ENCODE measurements at regions not wholly inside any gene's neighbourhood (a gene's known extent, or its start where the extent isn't known, plus 50 kb on each side); places are given as distances from the start of the nearest gene placed in this dataset.

- H3K4me3 ChIP-seq (ENCODE audit: low read length) = no peak overlapping the region
- peaks cover 97% of the 10 kb centered on the region for H3K4me1 ChIP-seq (ENCODE audit: insufficient read depth, low read length)
- no peaks in the 10 kb centered on the region for H3K27me3 ChIP-seq (ENCODE audit: insufficient read depth, low read length)
- H3K9me3 ChIP-seq (ENCODE audit: low read depth, low read length) = no peaks in the 10 kb centered on the region
Measured at GRCh38 chr7:50214126-50214670, 90.3 kb upstream of the IKZF1 start.

- Histone ChIP-seq H3K27me3 (ENCODE audit: insufficient read depth, low read length) (no peaks in the 10 kb centered on the region), H3K4me1 (ENCODE audit: insufficient read depth, low read length) (peaks cover 96% of the 10 kb centered on the region), H3K9me3 (ENCODE audit: low read depth, low read length) (no peaks in the 10 kb centered on the region), H3K4me3 (ENCODE audit: low read length) (no peak overlapping the region)
Measured at GRCh38 chr7:50213622-50214017, 90.9 kb upstream of the IKZF1 start.

DNA sequence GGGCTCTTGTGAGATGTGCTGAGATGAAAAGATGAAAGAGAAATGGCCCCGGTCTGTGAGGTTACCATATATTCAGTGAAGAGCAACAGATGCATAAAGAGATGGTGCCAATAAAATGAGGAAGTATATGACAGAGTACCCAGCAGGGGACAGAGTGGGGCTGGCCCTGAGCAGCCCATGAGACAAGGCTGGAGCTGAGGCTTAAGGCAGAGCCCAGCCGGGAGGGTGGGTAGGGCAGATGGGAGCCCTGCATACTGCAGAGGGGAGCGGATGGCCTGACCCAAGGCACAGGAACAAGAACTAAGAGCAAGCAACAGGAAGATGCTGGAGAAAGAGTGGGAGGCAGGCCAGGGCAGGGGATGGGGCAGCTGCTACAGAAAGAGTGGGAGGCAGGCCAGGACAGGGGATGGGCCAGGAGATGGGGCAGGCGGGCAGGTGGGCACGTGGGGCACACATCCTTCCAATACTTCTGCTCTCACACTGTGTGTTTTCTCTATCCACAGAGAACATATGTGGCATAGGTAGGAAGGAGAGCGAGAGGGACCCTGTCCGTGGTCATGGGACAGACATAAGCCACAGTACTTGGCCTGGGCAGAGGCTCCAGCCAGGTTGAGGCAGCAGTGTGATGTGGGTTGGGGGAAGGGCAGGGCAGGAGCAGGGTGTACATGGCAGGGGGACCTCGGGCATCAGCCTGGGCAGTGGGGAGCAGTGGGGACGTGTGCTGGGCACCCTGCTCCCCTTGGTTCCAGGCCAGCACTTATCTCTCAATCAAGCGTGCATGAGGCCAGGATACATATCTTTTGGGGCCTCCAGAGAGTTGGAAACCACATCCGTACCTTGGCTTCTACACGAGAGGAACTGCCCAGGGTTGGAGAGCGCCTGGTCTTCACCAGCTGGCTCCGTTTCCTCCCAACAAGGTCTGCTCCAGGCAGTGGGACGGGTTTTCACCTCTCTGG lies 91.6 kb upstream of the IKZF1 start:
- Histone ChIP-seq H3K9me3 (ENCODE audit: low read depth, low read length) (no peaks in the 10 kb centered on the region), H3K4me3 (ENCODE audit: low read length) (no peak overlapping the region), H3K27me3 (ENCODE audit: insufficient read depth, low read length) (no peaks in the 10 kb centered on the region), H3K4me1 (ENCODE audit: insufficient read depth, low read length) (peaks cover 96% of the 10 kb centered on the region)

DNA sequence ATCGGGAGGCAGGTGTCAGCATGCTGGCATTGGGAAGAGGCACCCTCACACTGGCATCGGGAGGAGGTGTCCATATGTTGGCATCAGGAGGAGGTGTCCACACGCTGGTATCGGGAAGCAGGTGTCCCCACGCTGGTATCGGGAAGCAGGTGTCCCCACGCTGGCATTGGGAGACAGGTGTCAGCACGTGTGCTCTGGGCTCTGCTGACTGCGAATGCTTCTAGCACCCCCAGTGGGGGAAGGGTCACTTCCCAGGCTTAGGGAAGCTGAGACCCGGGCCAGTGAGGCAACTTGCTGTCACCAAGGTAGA lies 92.5 kb upstream of the IKZF1 start:
- Histone ChIP-seq H3K9me3 (ENCODE audit: low read depth, low read length) (no peaks in the 10 kb centered on the region), H3K4me1 (ENCODE audit: insufficient read depth, low read length) (peaks cover 96% of the 10 kb centered on the region), H3K27me3 (ENCODE audit: insufficient read depth, low read length) (no peaks in the 10 kb centered on the region), H3K4me3 (ENCODE audit: low read length) (no peak overlapping the region)

- Histone ChIP-seq H3K27me3 (ENCODE audit: insufficient read depth, low read length) (no peaks in the 10 kb centered on the region), H3K9me3 (ENCODE audit: low read depth, low read length) (no peaks in the 10 kb centered on the region), H3K4me3 (ENCODE audit: low read length) (no peak overlapping the region), H3K4me1 (ENCODE audit: insufficient read depth, low read length) (peaks cover 96% of the 10 kb centered on the region)
Measured at GRCh38 chr7:50211130-50212015, 93.1 kb upstream of the IKZF1 start.

DNA sequence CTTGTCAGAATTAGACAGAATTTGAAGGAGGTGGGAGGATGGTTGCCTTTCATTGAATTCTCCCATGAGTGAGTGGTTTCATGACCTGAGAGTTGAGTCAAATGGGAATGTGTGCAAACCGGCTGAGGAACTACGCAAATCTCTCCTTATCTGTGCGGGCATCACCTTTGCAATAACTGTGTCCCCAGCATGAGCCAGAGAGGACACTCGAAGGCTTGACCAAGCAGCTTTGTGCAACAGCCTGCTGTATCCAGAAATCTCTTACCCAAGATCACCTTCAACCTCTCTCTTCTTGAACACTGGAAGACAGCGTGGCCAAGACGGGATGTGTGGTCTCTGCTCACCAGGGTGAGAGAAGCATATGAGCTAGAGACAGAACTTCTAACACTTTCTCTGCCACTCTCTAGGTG lies 93.8 kb upstream of the IKZF1 start:
- no peaks in the 10 kb centered on the region for H3K27me3 ChIP-seq (ENCODE audit: insufficient read depth, low read length)
- no peak overlapping the region for H3K4me3 ChIP-seq (ENCODE audit: low read length)
- H3K4me1 ChIP-seq (ENCODE audit: insufficient read depth, low read length) = peaks cover 96% of the 10 kb centered on the region
- no peaks in the 10 kb centered on the region for H3K9me3 ChIP-seq (ENCODE audit: low read depth, low read length)

DNA sequence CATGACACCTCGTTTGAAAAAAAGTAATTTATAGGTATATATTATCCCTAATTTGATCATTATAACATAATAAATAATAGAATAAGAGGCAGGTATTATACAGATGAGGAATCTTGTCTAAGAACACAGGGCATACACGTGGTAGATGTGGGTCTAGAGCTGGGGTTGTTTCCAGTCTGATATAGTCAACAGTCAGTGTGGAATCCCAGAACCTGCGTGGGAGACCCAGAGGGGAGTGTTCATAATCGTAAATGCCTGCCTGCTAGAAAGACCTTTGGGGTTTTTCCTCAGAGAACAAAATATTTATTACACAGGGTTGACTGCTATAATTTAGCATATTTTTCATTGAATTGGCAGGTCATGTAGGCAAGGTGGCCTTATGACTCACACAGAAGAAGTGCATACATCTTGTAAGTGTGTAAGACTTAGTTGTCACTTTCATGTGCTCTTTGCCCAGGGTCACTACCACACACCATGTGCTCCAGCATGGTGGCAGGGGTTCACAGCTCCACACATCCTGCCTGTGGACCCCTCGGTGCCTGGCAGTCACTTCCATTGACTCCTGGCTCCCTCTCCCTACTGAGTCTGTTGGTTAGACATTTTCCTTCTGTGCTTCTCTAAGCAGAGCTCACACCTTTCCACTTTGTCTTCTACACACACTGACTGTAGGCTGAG lies 94.9 kb upstream of the IKZF1 start:
- Histone ChIP-seq H3K9me3 (ENCODE audit: low read depth, low read length) (no peaks in the 10 kb centered on the region), H3K4me1 (ENCODE audit: insufficient read depth, low read length) (peaks cover 96% of the 10 kb centered on the region), H3K4me3 (ENCODE audit: low read length) (no peak overlapping the region), H3K27me3 (ENCODE audit: insufficient read depth, low read length) (no peaks in the 10 kb centered on the region)

DNA sequence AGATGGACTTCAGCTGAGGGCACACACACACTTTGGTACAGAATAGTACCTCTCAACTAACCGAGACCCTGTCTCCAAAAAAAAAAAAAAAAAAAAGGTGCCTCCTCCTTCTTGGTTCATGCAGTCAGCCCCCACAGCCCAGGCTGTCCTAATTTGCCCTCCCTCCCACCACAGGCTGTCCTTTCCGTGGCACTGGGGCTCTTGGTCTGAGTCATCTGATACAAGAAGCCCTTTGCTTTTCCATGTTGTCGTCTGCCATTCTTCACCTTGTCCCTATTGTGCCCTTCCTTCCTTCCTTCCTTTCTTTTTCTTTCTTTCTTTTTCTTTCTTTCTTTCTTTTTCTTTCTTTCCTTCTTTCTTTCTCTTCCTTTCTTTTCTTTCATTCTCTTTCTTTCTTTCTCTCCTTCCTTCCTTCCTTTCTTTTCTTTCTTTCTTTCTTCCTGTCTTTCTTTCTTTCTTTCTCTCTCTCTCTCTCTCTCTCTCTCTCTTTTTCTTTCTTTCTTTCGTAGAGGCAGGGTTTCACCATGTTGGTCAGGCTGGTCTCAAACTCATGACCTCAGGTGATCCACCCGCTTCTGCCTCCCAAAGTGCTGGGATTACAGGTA lies 96.0 kb upstream of the IKZF1 start:
- Histone ChIP-seq H3K4me1 (ENCODE audit: insufficient read depth, low read length) (peaks cover 90% of the 10 kb centered on the region), H3K9me3 (ENCODE audit: low read depth, low read length) (no peaks in the 10 kb centered on the region), H3K4me3 (ENCODE audit: low read length) (no peak overlapping the region), H3K27me3 (ENCODE audit: insufficient read depth, low read length) (no peaks in the 10 kb centered on the region)

GRCh38 chr7:50207686-50208255 lies 96.7 kb upstream of the IKZF1 start:
- H3K4me1 ChIP-seq (ENCODE audit: insufficient read depth, low read length) = peaks cover 83% of the 10 kb centered on the region
- no peaks in the 10 kb centered on the region for H3K27me3 ChIP-seq (ENCODE audit: insufficient read depth, low read length)
- H3K4me3 ChIP-seq (ENCODE audit: low read length) = no peak overlapping the region
- no peaks in the 10 kb centered on the region for H3K9me3 ChIP-seq (ENCODE audit: low read depth, low read length)

- H3K4me3 ChIP-seq (ENCODE audit: low read length) = no peak overlapping the region
Measured at GRCh38 chr7:50207251-50207564, 97.3 kb upstream of the IKZF1 start.

GRCh38 chr7:50206453-50207250 lies 97.9 kb upstream of the IKZF1 start:
- no peaks in the 10 kb centered on the region for H3K9me3 ChIP-seq (ENCODE audit: low read depth, low read length)
- peaks cover 72% of the 10 kb centered on the region for H3K4me1 ChIP-seq (ENCODE audit: insufficient read depth, low read length)
- no peak overlapping the region for H3K4me3 ChIP-seq (ENCODE audit: low read length)
- H3K27me3 ChIP-seq (ENCODE audit: insufficient read depth, low read length) = no peaks in the 10 kb centered on the region

More at GRCh38 chr7:50207251-50207564, 97.3 kb upstream of the IKZF1 start:
- no peaks in the 10 kb centered on the region for H3K9me3 ChIP-seq (ENCODE audit: low read depth, low read length)
- no peaks in the 10 kb centered on the region for H3K27me3 ChIP-seq (ENCODE audit: insufficient read depth, low read length)
- H3K4me1 ChIP-seq (ENCODE audit: insufficient read depth, low read length) = peaks cover 77% of the 10 kb centered on the region

DNA sequence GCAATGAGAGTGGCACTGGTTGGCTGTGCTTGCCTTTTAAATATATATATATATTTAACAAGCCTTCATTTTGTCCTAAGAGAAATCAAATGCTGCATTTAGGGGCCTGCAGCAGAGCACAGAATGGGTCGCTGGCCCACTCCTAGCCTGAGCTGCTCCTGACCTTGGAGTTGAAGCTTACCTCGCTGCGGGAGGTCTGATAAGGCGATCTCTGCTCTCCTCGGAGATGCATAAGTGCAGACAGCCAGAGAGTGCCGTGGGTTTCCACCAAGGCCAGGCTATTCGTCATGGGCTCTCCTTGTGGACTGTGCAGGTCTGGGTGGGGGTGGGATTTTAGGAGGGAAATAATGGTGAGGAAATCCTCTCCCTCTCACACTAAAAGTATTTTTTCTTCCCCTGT lies 99.5 kb upstream of the IKZF1 start:
- no peak overlapping the region for H3K4me3 ChIP-seq (ENCODE audit: low read length)
- peaks cover 61% of the 10 kb centered on the region for H3K4me1 ChIP-seq (ENCODE audit: insufficient read depth, low read length)
- no peaks in the 10 kb centered on the region for H3K9me3 ChIP-seq (ENCODE audit: low read depth, low read length)
- no peaks in the 10 kb centered on the region for H3K27me3 ChIP-seq (ENCODE audit: insufficient read depth, low read length)

- Histone ChIP-seq H3K9me3 (ENCODE audit: low read depth, low read length) (no peaks in the 10 kb centered on the region), H3K4me1 (ENCODE audit: insufficient read depth, low read length) (peaks cover 61% of the 10 kb centered on the region), H3K27me3 (ENCODE audit: insufficient read depth, low read length) (no peaks in the 10 kb centered on the region), H3K4me3 (ENCODE audit: low read length) (no peak overlapping the region)
Measured at GRCh38 chr7:50204581-50204980, 99.9 kb upstream of the IKZF1 start.

DNA sequence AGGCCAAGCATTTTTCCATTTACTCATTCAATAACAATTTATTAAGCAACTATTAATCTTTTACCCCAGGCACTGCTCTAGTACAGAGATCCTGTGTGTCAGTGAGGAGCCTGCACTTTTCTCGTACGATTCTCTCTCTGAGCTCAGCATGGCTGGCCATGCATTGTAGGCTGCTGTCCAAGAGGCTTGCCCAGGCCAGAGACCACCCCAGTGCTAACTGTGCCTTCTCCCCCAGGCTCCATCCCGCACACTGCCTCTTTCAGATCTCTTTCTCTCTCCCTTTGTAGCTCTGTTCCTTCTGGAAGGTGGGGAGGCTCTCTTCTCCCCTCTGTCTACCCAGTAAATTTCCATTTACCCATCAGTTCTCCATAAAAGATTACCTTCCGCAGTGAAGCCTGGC lies 101.0 kb upstream of the IKZF1 start:
- no peaks in the 10 kb centered on the region for H3K27me3 ChIP-seq (ENCODE audit: insufficient read depth, low read length)
- peaks cover 52% of the 10 kb centered on the region for H3K4me1 ChIP-seq (ENCODE audit: insufficient read depth, low read length)
- no peaks in the 10 kb centered on the region for H3K9me3 ChIP-seq (ENCODE audit: low read depth, low read length)
- no peak overlapping the region for H3K4me3 ChIP-seq (ENCODE audit: low read length)
